MCF 10A (cell line): ENCODE measurements at regions not wholly inside any gene's neighbourhood (a gene's known extent, or its start where the extent isn't known, plus 50 kb on each side); places are given as distances from the start of the nearest gene placed in this dataset.

Experiments used
- BruUV-seq: library from RNA; stranded (reverse); fragments of 400-500 nt; replicated peaks from 2 replicates; lab custom pipeline; 2021; lab: Mats Ljungman, UMichigan
- CTCF ChIA-PET: fragments of 300-600 bp; sonication (Branson Sonifier 250); formaldehyde crosslinking; extraction: SDS; loops from one replicate; lab custom pipeline; 2021; ENCODE audit warnings: antibody characterized with exemption, inconsistent platforms; lab: Yijun Ruan, JAX
- POLR2A ChIA-PET: fragments of 300-600, 350-650 bp; sonication (Branson Sonifier 250); formaldehyde crosslinking; extraction: SDS; loops from one replicate; lab custom pipeline; 2020; ENCODE audit warnings: antibody characterized with exemption, inconsistent platforms; lab: Yijun Ruan, JAX
- DNase-seq: peaks from one replicate; pipeline ENCODE4 v3.0.0-alpha.2; 2018; ENCODE audit not compliant: unreplicated experiment
- H3K27ac Mint-ChIP-seq: one replicate; pipeline ENCODE4 v1.8.0; 2022; ENCODE audit warnings: mild to moderate bottlenecking, low read depth, mixed read lengths; ENCODE audit not compliant: unreplicated experiment
- H3K27me3 Mint-ChIP-seq: one replicate; pipeline ENCODE4 v1.8.0; 2022; ENCODE audit warnings: mixed read lengths; ENCODE audit not compliant: insufficient read depth, unreplicated experiment
- H3K36me3 Mint-ChIP-seq: one replicate; pipeline ENCODE4 v1.8.0; 2022; ENCODE audit warnings: mild to moderate bottlenecking, moderate library complexity, mixed read lengths; ENCODE audit not compliant: insufficient read depth, unreplicated experiment
- H3K4me1 Mint-ChIP-seq: one replicate; pipeline ENCODE4 v1.8.0; 2022; ENCODE audit warnings: mixed read lengths; ENCODE audit not compliant: insufficient read depth, unreplicated experiment
- H3K4me3 Mint-ChIP-seq: one replicate; pipeline ENCODE4 v1.8.0; 2022; ENCODE audit warnings: mild to moderate bottlenecking, moderate library complexity, mixed read lengths; ENCODE audit not compliant: unreplicated experiment
- H3K9me3 Mint-ChIP-seq: one replicate; pipeline ENCODE4 v1.8.0; 2022; ENCODE audit warnings: mixed read lengths; ENCODE audit not compliant: unreplicated experiment
- CTCF ChIP-seq: fragments of 200-600 bp; IDR thresholded peaks from one replicate; pipeline ENCODE4 v1.8.0; 2022; ENCODE audit warnings: antibody characterized with exemption, mild to moderate bottlenecking; ENCODE audit not compliant: unreplicated experiment
- intact Hi-C: fragments of 100-400 bp; cut with micrococcal nuclease; formaldehyde crosslinking; loops from 2 replicates; pipeline ENCODE4 v1.14.1; 2022

GRCh38 chr1:80825067-80825466 is 975.7 kb upstream of the ADGRL2 start:
- Mint-ChIP-seq H3K4me3 (no peak overlapping the region), H3K27me3 (no peaks in the 10 kb centered on the region)
- CTCF ChIA-PET = no interaction called here

GRCh38 chr1:80818211-80818610 is 982.5 kb upstream of the ADGRL2 start:
- CTCF ChIA-PET = no interaction called here
- Mint-ChIP-seq H3K4me3 (no peak overlapping the region), H3K36me3 (no peaks in the 10 kb centered on the region), H3K4me1 (no peaks in the 10 kb centered on the region), H3K27me3 (no peaks in the 10 kb centered on the region), H3K9me3 (no peaks in the 10 kb centered on the region), H3K27ac (no peak overlapping the region)
- POLR2A ChIA-PET = no interaction called here
- BruUV-seq = no TSS peak
- TF ChIP-seq CTCF = no peak
- intact Hi-C loops = no loop called here
- DNase-seq = no peak

More at GRCh38 chr1:80825067-80825466, 975.7 kb upstream of the ADGRL2 start:
- intact Hi-C loops = no loop called here
- no peak for TF ChIP-seq CTCF
- no TSS peak for BruUV-seq
- Mint-ChIP-seq H3K9me3 (no peaks in the 10 kb centered on the region), H3K4me1 (no peaks in the 10 kb centered on the region), H3K36me3 (no peaks in the 10 kb centered on the region), H3K27ac (no peak overlapping the region)
- POLR2A ChIA-PET = no interaction called here
- no peak for DNase-seq

GRCh38 chr1:80807981-80808380 is 992.8 kb upstream of the ADGRL2 start:
- Mint-ChIP-seq H3K27ac (no peak overlapping the region), H3K4me1 (no peaks in the 10 kb centered on the region), H3K36me3 (no peaks in the 10 kb centered on the region), H3K27me3 (no peaks in the 10 kb centered on the region), H3K4me3 (no peak overlapping the region), H3K9me3 (no peaks in the 10 kb centered on the region)
- DNase-seq = no peak
- no TSS peak for BruUV-seq
- CTCF ChIA-PET = no interaction called here
- no peak for TF ChIP-seq CTCF
- POLR2A ChIA-PET = no interaction called here
- intact Hi-C loops = no loop called here

- TF ChIP-seq CTCF = no peak
- no peaks in the 10 kb centered on the region for H3K27me3 Mint-ChIP-seq
- H3K4me3 Mint-ChIP-seq = no peak overlapping the region
- no peaks in the 10 kb centered on the region for H3K36me3 Mint-ChIP-seq
- no peak overlapping the region for H3K27ac Mint-ChIP-seq
- no peaks in the 10 kb centered on the region for H3K9me3 Mint-ChIP-seq
- DNase-seq = no peak
- ChIA-PET CTCF (no interaction called here), POLR2A (no interaction called here)
- H3K4me1 Mint-ChIP-seq = no peaks in the 10 kb centered on the region
- intact Hi-C loops = no loop called here
- BruUV-seq = no TSS peak
Measured at GRCh38 chr1:80806431-80806830, 994.3 kb upstream of the ADGRL2 start.
